K562 (cell line): ENCODE measurements at regions not wholly inside any gene's neighbourhood (a gene's known extent, or its start where the extent isn't known, plus 50 kb on each side); places are given as distances from the start of the nearest gene placed in this dataset.

Experiments used
- ATAC-seq: fragments of 200-7000 bp; cut with Tn5 transposase; 3 replicates; pipeline ENCODE4 v1.9.1; 2020; ENCODE audit warnings: moderate library complexity
- BruUV-seq: library from RNA; stranded (reverse); fragments of 400-500 nt; replicated peaks from 2 replicates; lab custom pipeline; 2021; lab: Mats Ljungman, UMichigan
- CTCF ChIA-PET: fragments of 300-600 bp; formaldehyde crosslinking; extraction: SDS; loops from one replicate; lab custom pipeline; 2021; ENCODE audit warnings: low intra/inter-chr PET ratio; lab: Yijun Ruan, JAX
- POLR2A ChIA-PET: fragments of 300-600, 350-650 bp; sonication (Branson Sonifier 250); formaldehyde crosslinking; extraction: SDS; loops from one replicate; lab custom pipeline; 2021; ENCODE audit warnings: antibody characterized with exemption, inconsistent platforms; lab: Yijun Ruan, JAX
- DNase-seq, 4 experiments: peaks; one replicate each; pipeline versions ENCODE4 v3.0.0 to v3.0.0-alpha.2; 2011 to 2018; ENCODE audit warnings: low spot score in 3 of 4, mixed read lengths in 3 of 4; ENCODE audit errors: extremely low read depth in 1 of 4
- FAIRE-seq: peaks from 2 replicates; lab custom pipeline; 2011; peaks lifted over from hg19 to GRCh38; lab: Jason Lieb, UNC
- H2AFZ ChIP-seq: 2 replicates; pipeline ENCODE4 v1.6.0; 2011; ENCODE audit warnings: low read depth, low read length, control low read depth, inconsistent platforms
- H3K27ac ChIP-seq: fragments of 200-600 bp; 3 replicates; pipeline ENCODE4 v1.8.0; 2011; ENCODE audit warnings: low read depth, mild to moderate bottlenecking, control low read depth, inconsistent platforms, low read length, moderate library complexity, mixed read lengths; ENCODE audit errors: extremely low read depth
- H3K27me3 ChIP-seq, 2 experiments: fragments of 300-600 bp in 1 of 2; 2 replicates in 1 of 2; 3 replicates in 1 of 2; pipeline versions ENCODE4 v1.6.0 to v1.8.0; 2011; ENCODE audit warnings: inconsistent platforms in 2 of 2, low read length in 2 of 2, mild to moderate bottlenecking in 1 of 2, mixed read lengths in 1 of 2, moderate library complexity in 1 of 2; ENCODE audit not compliant: control insufficient read depth in 2 of 2, insufficient read depth in 2 of 2
- H3K36me3 ChIP-seq: fragments of 300-600 bp; 3 replicates; pipeline ENCODE4 v1.8.0; 2011; ENCODE audit warnings: mild to moderate bottlenecking, low read length, inconsistent platforms; ENCODE audit not compliant: control insufficient read depth, insufficient read depth
- H3K4me1 ChIP-seq, 2 experiments: fragments of 200-600 bp in 1 of 2; replicated peaks in 1 of 2; 2 replicates in 1 of 2; 3 replicates in 1 of 2; pipeline versions ENCODE4 v1.5.1 to v1.8.0; 2011; ENCODE audit warnings: inconsistent platforms in 2 of 2, low read length in 2 of 2, mild to moderate bottlenecking in 1 of 2, mixed read lengths in 1 of 2, moderate library complexity in 1 of 2; ENCODE audit not compliant: control insufficient read depth in 2 of 2, insufficient read depth in 2 of 2
- H3K4me2 ChIP-seq: 2 replicates; pipeline ENCODE4 v1.6.1; 2011; ENCODE audit warnings: low read length, control low read depth, inconsistent platforms, mixed read lengths; ENCODE audit not compliant: insufficient read depth
- H3K4me3 ChIP-seq: fragments of 200-600 bp; sonication (generic), shearing (Covaris generic); 2 replicates; pipeline ENCODE4 v1.5.1; 2016; ENCODE audit warnings: control low read depth, inconsistent platforms
- H3K79me2 ChIP-seq: fragments of 200-600 bp; 3 replicates; pipeline ENCODE4 v1.8.0; 2011; ENCODE audit warnings: low read length, inconsistent platforms; ENCODE audit not compliant: control insufficient read depth, insufficient read depth
- H3K9ac ChIP-seq, 2 experiments: 2 replicates each; pipeline versions ENCODE4 v1.6.0 to v1.6.1; 2011; ENCODE audit warnings: low read depth in 2 of 2, low read length in 2 of 2, control low read depth in 1 of 2, inconsistent platforms in 1 of 2, mild to moderate bottlenecking in 1 of 2, mixed read lengths in 1 of 2; ENCODE audit not compliant: insufficient read depth in 1 of 2
- H3K9me1 ChIP-seq: one replicate; pipeline ENCODE4 v1.6.0; 2011; ENCODE audit warnings: inconsistent platforms, mild to moderate bottlenecking, low read length, moderate library complexity; ENCODE audit not compliant: control insufficient read depth, insufficient read depth
- H3K9me3 ChIP-seq: replicated peaks from 2 replicates; pipeline ENCODE4 v1.5.1; 2011; ENCODE audit warnings: low read depth, low read length, inconsistent platforms; ENCODE audit not compliant: control insufficient read depth, insufficient read depth
- H4K20me1 ChIP-seq: replicated peaks from 2 replicates; pipeline ENCODE4 v1.6.1; 2011; ENCODE audit warnings: low read length, inconsistent platforms, mixed read lengths; ENCODE audit not compliant: control insufficient read depth, insufficient read depth
- CREB3 ChIP-seq: fragments of 450-650 bp; conservative IDR thresholded peaks from 2 replicates; pipeline ENCODE4 v1.6.1; 2016; ENCODE audit warnings: missing genetic modification characterization, low read depth, mild to moderate bottlenecking, missing compliant biosample characterization, moderate library complexity
- DDX20 ChIP-seq: fragments of 450-650 bp; IDR thresholded peaks from 2 replicates; pipeline ENCODE4 v1.6.1; 2016; ENCODE audit warnings: missing genetic modification characterization, low read depth, mild to moderate bottlenecking, missing compliant biosample characterization, moderate library complexity
- EHMT2 ChIP-seq: fragments of 450-650 bp; IDR thresholded peaks from 2 replicates; pipeline ENCODE4 v1.6.1; 2018; ENCODE audit warnings: antibody characterized with exemption
- GTF2B ChIP-seq: IDR thresholded peaks from 2 replicates; pipeline ENCODE4 v1.6.1; 2011; ENCODE audit not compliant: insufficient read length; ENCODE audit errors: extremely low read depth
- NONO ChIP-seq, 2 experiments: fragments of 200-400 bp in 1 of 2; fragments of 450-650 bp in 1 of 2; formaldehyde crosslinking in 1 of 2; IDR thresholded peaks; 2 replicates each; pipeline ENCODE4 v1.6.1; 2017; ENCODE audit warnings: low read depth in 2 of 2, mild to moderate bottlenecking in 2 of 2, moderate library complexity in 2 of 2, low read length in 1 of 2
- RBM22 ChIP-seq: fragments of 200-400 bp; formaldehyde crosslinking; IDR thresholded peaks from 2 replicates; pipeline ENCODE4 v1.6.1; 2018; ENCODE audit warnings: low read length, low read depth; ENCODE audit not compliant: poor library complexity, severe bottlenecking
- SFPQ ChIP-seq: fragments of 200-400 bp; formaldehyde crosslinking; IDR thresholded peaks from 2 replicates; pipeline ENCODE4 v1.6.1; 2017; ENCODE audit warnings: mild to moderate bottlenecking, low read depth, low read length, moderate library complexity
- SMARCE1 ChIP-seq: fragments of 450-650 bp; IDR thresholded peaks from 2 replicates; pipeline ENCODE4 v1.7.1; 2016; ENCODE audit warnings: mild to moderate bottlenecking
- TCF3 ChIP-seq: sonication (generic); formaldehyde crosslinking; IDR thresholded peaks from 2 replicates; pipeline ENCODE4 v1.4.0; 2020; ENCODE audit warnings: mild to moderate bottlenecking, missing genetic modification reagents
- TCF7L2 ChIP-seq: fragments of 150-350 bp; IDR thresholded peaks from 2 replicates; pipeline ENCODE4 v1.6.1; 2016; ENCODE audit warnings: low read depth, mild to moderate bottlenecking, low read length, moderate library complexity
- TEAD1 ChIP-seq, 2 experiments: fragments of 450-650 bp in 1 of 2; sonication (generic) in 1 of 2; formaldehyde crosslinking; IDR thresholded peaks; 2 replicates each; pipeline versions ENCODE4 v1.4.0 to v1.8.0; 2020 to 2022; ENCODE audit warnings: mild to moderate bottlenecking in 2 of 2, missing genetic modification reagents in 1 of 2
- TRIM24 ChIP-seq, 2 experiments: fragments of 450-650 bp; IDR thresholded peaks; 2 replicates each; pipeline ENCODE4 v1.6.1; 2016
- WHSC1 ChIP-seq: IDR thresholded peaks from one replicate; pipeline ENCODE4 v1.6.1; 2012; ENCODE audit warnings: low read length, control low read depth, inconsistent platforms
- ZBTB26 ChIP-seq: fragments of 450-650 bp; formaldehyde crosslinking; IDR thresholded peaks from 2 replicates; pipeline ENCODE4 v1.4.0; 2022; ENCODE audit warnings: missing genetic modification characterization
- ZFX ChIP-seq: sonication (generic); formaldehyde crosslinking; IDR thresholded peaks from 2 replicates; pipeline ENCODE4 v1.8.0; 2022; ENCODE audit warnings: mild to moderate bottlenecking, missing genetic modification reagents, moderate library complexity
- in situ Hi-C: fragments of 300-500 bp; cut with MboI; formaldehyde crosslinking; loops from 4 replicates; pipeline ENCODE4 v1.15.0; 2018; ENCODE audit warnings: inconsistent platforms, mixed read lengths
- intact Hi-C: fragments of 100-400 bp; cut with micrococcal nuclease; formaldehyde crosslinking; loops from 2 replicates; pipeline ENCODE4 v1.14.2; 2022

GRCh38 chr9:118578467-118578866, 790.8 kb downstream of the BRINP1 start:
- no peak overlapping the region for H3K9ac ChIP-seq
- H3K27me3 ChIP-seq = no peaks in the 10 kb centered on the region
- no peak for DNase-seq
- CTCF ChIA-PET = no interaction called here
- H3K4me2 ChIP-seq = no peak overlapping the region
- H3K4me1 ChIP-seq = no peaks in the 10 kb centered on the region
- no peaks in the 10 kb centered on the region for H3K9me3 ChIP-seq
- no peaks in the 10 kb centered on the region for H4K20me1 ChIP-seq
- FAIRE-seq = no peak
- POLR2A ChIA-PET = no interaction called here
- H3K9me1 ChIP-seq = no peaks in the 10 kb centered on the region
- intact Hi-C loops (no loop called here), in situ Hi-C loops (no loop called here)
- H3K4me3 ChIP-seq = no peak overlapping the region
- H2AFZ ChIP-seq = no peak overlapping the region
- H3K36me3 ChIP-seq = no peaks in the 10 kb centered on the region
- BruUV-seq = no TSS peak
- no peak for ATAC-seq
- no peaks in the 10 kb centered on the region for H3K79me2 ChIP-seq
- no peak for TF ChIP-seq TRIM24 (IDR thresholded peaks at IDR 0.05)
- TF ChIP-seq WHSC1 = no peak
- no peak for TF ChIP-seq DDX20 (tag)
- TF ChIP-seq TCF7L2 = no peak
- TF ChIP-seq ZFX = no peak
- TF ChIP-seq ZBTB26 (CRISPR knock-in tag) = no peak
- no peak for TF ChIP-seq GTF2B
- TF ChIP-seq TEAD1 (CRISPR knock-in tag; IDR thresholded peaks at IDR 0.05) = no peak
- no peak for TF ChIP-seq TCF3
- no peak for TF ChIP-seq NONO (IDR thresholded peaks at IDR 0.05; ENCODE audit: low read depth in 2 of 2, low read length in 1 of 2)
- TF ChIP-seq RBM22 = no peak
- no peak for TF ChIP-seq SFPQ
- no peak for TF ChIP-seq CREB3
- TF ChIP-seq EHMT2 = no peak
- TF ChIP-seq SMARCE1 = no peak
- H3K27ac ChIP-seq = no peak overlapping the region
